ENCODE measurements at regions not wholly inside any gene's neighbourhood (a gene's known extent, or its start where the extent isn't known, plus 50 kb on each side); places are given as distances from the start of the nearest gene placed in this dataset.

GRCh38 chr3:34863485-34863884 lies 775.8 kb upstream of the ARPP21 start:
- TF ChIP-seq CTCF (IDR thresholded peaks at IDR 0.05 in 8 of 11, conservative IDR thresholded peaks at IDR 0.05 in 3 of 11) (no peak), POLR2A (IDR thresholded peaks at IDR 0.05) (no peak), POLR2AphosphoS5 (IDR thresholded peaks at IDR 0.05) (no peak)

Measured in spleen (tissue), 7 donors.